PFSK-1 (cell line): ENCODE measurements at regions not wholly inside any gene's neighbourhood (a gene's known extent, or its start where the extent isn't known, plus 50 kb on each side); places are given as distances from the start of the nearest gene placed in this dataset.

Experiments used
- FOXP2 ChIP-seq: optimal IDR thresholded peaks from 2 replicates; pipeline ENCODE3; 2011; ENCODE audit warnings: borderline replicate concordance, control low read depth, inconsistent platforms; ENCODE audit not compliant: insufficient read depth; ENCODE audit errors: extremely low read length, extremely low read depth
- POLR2AphosphoS5 ChIP-seq: IDR thresholded peaks from 2 replicates; pipeline ENCODE4 v1.6.1; 2012; ENCODE audit warnings: low read depth, mild to moderate bottlenecking, control low read depth, low read length, moderate library complexity
- SIN3A ChIP-seq: IDR thresholded peaks from 2 replicates; pipeline ENCODE4 v1.6.1; 2012; ENCODE audit warnings: mild to moderate bottlenecking, low read length, moderate library complexity, borderline replicate concordance; ENCODE audit not compliant: insufficient read depth
- TAF1 ChIP-seq: IDR thresholded peaks from 2 replicates; pipeline ENCODE4 v1.6.1; 2012; ENCODE audit warnings: low read length, control low read depth, borderline replicate concordance; ENCODE audit not compliant: insufficient read depth
- TF ChIP-seq, protein P1 (sequence below), 2 experiments: IDR thresholded peaks; 2 replicates each; pipeline versions ENCODE4 v1.6.1 to v1.8.0; 2011 to 2012; ENCODE audit warnings: low read depth in 2 of 2, low read length in 2 of 2, control low read depth in 1 of 2, inconsistent platforms in 1 of 2, mild to moderate bottlenecking in 1 of 2, moderate library complexity in 1 of 2; ENCODE audit not compliant: insufficient read depth in 1 of 2

DNA sequence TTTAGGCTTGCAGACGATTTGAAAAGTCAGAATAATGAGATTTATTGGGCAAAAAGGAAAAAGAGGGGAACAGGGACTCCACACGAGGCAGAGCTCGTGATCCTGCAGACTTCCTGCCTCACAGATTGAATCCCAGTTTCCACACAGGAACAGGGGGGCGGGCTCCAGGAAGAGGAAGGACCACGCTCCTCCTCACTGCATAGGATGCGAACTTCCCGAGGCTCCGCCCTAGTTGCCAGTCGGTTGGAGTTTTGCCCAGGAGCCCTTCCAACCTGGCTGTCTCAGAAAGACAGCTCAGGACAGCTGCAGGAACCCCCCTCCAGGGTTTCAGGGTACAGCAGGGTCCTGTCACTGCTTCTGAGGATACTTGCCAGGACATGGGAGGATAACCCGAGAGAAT lies 488.3 kb upstream of the ADARB2 start:
- TF ChIP-seq, protein P1, sequence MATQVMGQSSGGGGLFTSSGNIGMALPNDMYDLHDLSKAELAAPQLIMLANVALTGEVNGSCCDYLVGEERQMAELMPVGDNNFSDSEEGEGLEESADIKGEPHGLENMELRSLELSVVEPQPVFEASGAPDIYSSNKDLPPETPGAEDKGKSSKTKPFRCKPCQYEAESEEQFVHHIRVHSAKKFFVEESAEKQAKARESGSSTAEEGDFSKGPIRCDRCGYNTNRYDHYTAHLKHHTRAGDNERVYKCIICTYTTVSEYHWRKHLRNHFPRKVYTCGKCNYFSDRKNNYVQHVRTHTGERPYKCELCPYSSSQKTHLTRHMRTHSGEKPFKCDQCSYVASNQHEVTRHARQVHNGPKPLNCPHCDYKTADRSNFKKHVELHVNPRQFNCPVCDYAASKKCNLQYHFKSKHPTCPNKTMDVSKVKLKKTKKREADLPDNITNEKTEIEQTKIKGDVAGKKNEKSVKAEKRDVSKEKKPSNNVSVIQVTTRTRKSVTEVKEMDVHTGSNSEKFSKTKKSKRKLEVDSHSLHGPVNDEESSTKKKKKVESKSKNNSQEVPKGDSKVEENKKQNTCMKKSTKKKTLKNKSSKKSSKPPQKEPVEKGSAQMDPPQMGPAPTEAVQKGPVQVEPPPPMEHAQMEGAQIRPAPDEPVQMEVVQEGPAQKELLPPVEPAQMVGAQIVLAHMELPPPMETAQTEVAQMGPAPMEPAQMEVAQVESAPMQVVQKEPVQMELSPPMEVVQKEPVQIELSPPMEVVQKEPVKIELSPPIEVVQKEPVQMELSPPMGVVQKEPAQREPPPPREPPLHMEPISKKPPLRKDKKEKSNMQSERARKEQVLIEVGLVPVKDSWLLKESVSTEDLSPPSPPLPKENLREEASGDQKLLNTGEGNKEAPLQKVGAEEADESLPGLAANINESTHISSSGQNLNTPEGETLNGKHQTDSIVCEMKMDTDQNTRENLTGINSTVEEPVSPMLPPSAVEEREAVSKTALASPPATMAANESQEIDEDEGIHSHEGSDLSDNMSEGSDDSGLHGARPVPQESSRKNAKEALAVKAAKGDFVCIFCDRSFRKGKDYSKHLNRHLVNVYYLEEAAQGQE (IDR thresholded peaks at IDR 0.05; ENCODE audit: insufficient read depth in 1 of 2, low read depth in 2 of 2, low read length in 2 of 2), result no peak
- no peak for TF ChIP-seq POLR2AphosphoS5
- TF ChIP-seq FOXP2, result no peak
- no peak for TF ChIP-seq TAF1
- no peak for TF ChIP-seq SIN3A
